ENCODE measurements at regions not wholly inside any gene's neighbourhood (a gene's known extent, or its start where the extent isn't known, plus 50 kb on each side); places are given as distances from the start of the nearest gene placed in this dataset.

DNA sequence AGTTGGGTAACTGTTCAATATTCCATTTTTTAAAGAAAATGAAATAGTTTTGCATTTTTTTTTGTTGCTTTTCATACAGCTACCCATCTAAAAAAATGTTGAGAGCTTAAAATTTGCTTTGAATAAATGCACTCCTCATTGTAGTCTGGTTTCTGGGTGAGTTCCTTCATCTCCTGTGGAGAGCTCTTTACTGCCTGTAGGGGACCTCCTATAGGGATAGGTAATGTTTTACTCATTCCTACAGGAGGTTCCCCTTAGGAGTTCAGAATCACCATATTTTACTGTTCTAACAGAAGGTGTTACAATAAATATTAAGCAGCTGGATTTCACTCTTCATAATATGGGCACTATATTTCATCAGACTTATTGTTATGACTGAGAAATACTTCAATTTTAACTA is 947.3 kb upstream of the CRIM1 start:
- Histone ChIP-seq H3K9me3 (no peaks in the 10 kb centered on the region), H3K4me3 (no peak overlapping the region), H3K27me3 (no peaks in the 10 kb centered on the region), H3K4me1 (no peaks in the 10 kb centered on the region), H3K27ac (no peak overlapping the region), H3K36me3 (no peaks in the 10 kb centered on the region)
- no peak for DNase-seq
- intact Hi-C loops (cut with DNase I) = no loop called here
- TF ChIP-seq POLR2A (IDR thresholded peaks at IDR 0.05) = no peak
- no peak for TF ChIP-seq CTCF (IDR thresholded peaks at IDR 0.05)

DNA sequence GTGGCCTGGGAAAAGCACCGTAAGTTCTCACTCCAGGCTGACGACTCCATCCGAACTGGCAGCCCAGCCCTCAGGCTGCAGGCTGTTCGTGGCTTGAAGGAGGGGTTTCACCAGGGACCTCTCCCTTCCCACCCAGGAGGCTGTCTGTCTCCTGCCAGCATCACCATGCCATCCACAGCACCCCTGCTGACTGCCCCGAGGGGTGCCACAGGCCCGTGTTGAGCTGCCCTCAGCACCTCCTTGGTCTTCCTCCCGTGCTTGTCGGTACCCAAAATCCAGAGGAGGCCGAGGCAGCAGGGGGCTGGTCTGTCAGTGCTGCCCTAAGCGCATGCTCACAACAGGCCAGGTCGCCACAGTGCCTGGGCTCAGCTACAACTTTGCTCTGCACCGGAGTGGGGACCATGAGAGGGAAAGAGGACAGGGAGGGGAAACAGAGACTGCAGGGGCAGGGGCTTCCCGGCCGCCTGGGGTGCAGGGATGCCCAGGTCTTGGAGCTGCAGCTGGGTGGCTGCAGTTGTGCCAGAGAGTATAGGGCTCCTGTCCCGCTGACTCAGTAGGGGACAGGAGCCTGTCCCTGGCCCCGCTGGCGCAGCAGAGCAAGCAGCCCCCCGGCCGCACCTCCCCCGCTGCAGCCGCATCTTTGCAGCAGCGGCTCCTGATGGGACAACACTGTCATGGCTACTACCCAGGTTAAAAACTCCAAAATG is 963.7 kb upstream of the CRIM1 start:
- TF ChIP-seq CTCF (IDR thresholded peaks at IDR 0.05) (no peak), POLR2A (IDR thresholded peaks at IDR 0.05) (no peak)
- H3K4me1 ChIP-seq = no peaks in the 10 kb centered on the region
- H3K27me3 ChIP-seq = no peaks in the 10 kb centered on the region
- intact Hi-C loops (cut with DNase I) = no loop called here
- no peak overlapping the region for H3K27ac ChIP-seq
- no peaks in the 10 kb centered on the region for H3K9me3 ChIP-seq
- no peaks in the 10 kb centered on the region for H3K36me3 ChIP-seq
- no peak for DNase-seq
- H3K4me3 ChIP-seq = no peak overlapping the region
- 92 to 93% methylated on average over 8 to 10 of the region's 22 CpGs for WGBS, 2 donors

DNA sequence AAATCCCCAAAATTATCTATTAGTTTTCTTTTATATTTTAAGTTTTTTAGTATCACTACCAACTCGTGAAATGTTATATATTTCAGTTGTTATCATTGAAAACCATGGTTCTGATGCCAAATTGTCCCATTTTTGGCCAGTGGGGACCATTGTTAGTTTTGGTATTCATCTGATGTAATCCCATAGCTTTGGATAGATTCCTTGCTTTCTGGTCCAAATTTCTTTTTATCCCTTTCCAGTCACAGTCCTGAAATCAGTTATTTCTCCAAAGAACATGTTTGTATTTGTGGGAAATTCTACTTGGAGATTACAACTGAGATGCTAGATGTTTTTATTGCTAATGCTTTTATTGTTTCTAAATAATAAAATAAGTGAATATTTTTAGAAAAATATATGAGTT is 976.8 kb upstream of the CRIM1 start:
- Histone ChIP-seq H3K36me3 (no peaks in the 10 kb centered on the region), H3K9me3 (no peaks in the 10 kb centered on the region), H3K27ac (no peak overlapping the region), H3K4me1 (no peaks in the 10 kb centered on the region), H3K4me3 (no peak overlapping the region), H3K27me3 (no peaks in the 10 kb centered on the region)
- TF ChIP-seq CTCF (IDR thresholded peaks at IDR 0.05) = no peak
- TF ChIP-seq POLR2A (IDR thresholded peaks at IDR 0.05) = no peak
- WGBS, 2 donors = 38 to 40% methylated on average over 1 of the region's 1 CpG
- DNase-seq = no peak
- intact Hi-C loops (cut with DNase I) = no loop called here

DNA sequence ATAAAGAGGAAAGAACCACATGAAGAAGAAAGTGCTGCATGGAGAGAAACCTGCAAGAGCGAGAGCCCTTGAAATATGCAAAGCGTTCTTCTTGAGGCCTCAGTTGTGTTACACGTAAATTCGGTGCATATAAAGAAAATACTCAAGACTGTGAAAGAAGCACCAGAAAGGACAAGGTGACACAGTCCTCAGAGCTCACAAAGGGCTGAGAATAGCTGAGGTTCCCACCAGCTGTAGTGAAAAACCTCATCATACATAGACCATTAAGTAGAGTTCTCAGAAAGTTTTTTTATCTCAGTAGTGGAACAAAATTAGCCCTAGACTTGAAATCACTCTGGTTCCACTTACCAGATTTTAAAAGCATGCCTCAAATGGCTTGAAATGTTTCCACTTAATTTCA is 980.7 kb upstream of the CRIM1 start:
- no peak overlapping the region for H3K27ac ChIP-seq
- no peaks in the 10 kb centered on the region for H3K36me3 ChIP-seq
- no peak for DNase-seq
- no peaks in the 10 kb centered on the region for H3K4me1 ChIP-seq
- intact Hi-C loops (cut with DNase I) = no loop called here
- TF ChIP-seq CTCF (IDR thresholded peaks at IDR 0.05) = no peak
- H3K27me3 ChIP-seq = no peaks in the 10 kb centered on the region
- H3K4me3 ChIP-seq = no peak overlapping the region
- WGBS, 2 donors = 90 to 92% methylated on average over 4 of the region's 4 CpGs
- H3K9me3 ChIP-seq = no peaks in the 10 kb centered on the region

- intact Hi-C loops (cut with DNase I) = no loop called here
- Histone ChIP-seq H3K4me3 (no peak overlapping the region), H3K36me3 (no peaks in the 10 kb centered on the region), H3K9me3 (no peaks in the 10 kb centered on the region), H3K27me3 (no peaks in the 10 kb centered on the region), H3K4me1 (no peaks in the 10 kb centered on the region), H3K27ac (no peak overlapping the region)
- no peak for TF ChIP-seq POLR2A (IDR thresholded peaks at IDR 0.05)
- peak in 1 of 6 experiments; percentile 14 for TF ChIP-seq CTCF (IDR thresholded peaks at IDR 0.05)
- WGBS, 2 donors = 38 to 52% methylated on average over 2 of the region's 2 CpGs
- no peak for DNase-seq
Observed at GRCh38 chr2:35365859-35366258, 989.7 kb upstream of the CRIM1 start.
